Fibroblast of upper back skin (primary cell): ENCODE measurements at regions not wholly inside any gene's neighbourhood (a gene's known extent, or its start where the extent isn't known, plus 50 kb on each side); places are given as distances from the start of the nearest gene placed in this dataset.
"Not testable (repeated sequence)": the region's sequence is repeated elsewhere in the genome, so short reads cannot be mapped to it uniquely, and the experiment has no call there.

Experiments used
- DNase-seq: peaks from one replicate; pipeline ENCODE4 v3.0.0-alpha.2; 2013

DNA sequence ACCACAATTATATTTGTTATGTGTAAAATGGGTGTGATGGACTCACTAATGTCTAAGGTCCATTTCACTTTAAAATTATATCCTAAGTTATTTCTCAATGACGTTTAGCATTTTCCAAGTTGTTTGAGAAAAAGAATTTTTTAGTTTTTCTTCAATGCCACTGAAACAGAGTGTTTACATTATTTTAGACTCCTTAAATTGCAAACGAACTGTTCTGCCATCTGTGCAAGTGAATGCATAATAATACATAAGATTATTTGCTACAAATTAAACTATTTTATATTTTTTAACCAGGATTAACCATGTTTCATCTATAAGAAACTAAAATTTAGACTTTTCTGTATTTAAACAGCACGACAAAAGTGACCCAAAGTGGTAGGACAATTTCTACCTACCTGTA, 425.4 kb downstream of the NDFIP2 start:
- DNase-seq = no peak

DNA sequence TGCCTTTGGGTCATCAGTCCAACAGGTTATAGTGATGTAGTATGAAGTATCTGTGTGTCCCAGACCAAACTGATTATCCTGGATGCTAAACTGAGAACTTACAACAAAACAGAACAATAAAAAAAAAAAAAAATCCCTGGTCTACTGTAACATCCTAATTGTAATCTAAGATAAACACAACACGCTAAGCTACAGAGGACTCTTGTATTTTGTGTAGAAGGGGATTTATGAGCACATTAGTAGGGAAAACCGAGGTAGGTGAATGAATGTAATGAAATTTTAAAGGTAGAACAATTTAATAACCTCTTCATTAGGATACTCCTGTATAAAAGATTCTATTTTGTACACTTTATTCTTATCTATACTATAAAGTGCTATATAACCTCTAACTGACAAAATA, 424.1 kb downstream of the NDFIP2 start:
- no peak for DNase-seq

GRCh38 chr13:79904581-79904980, 423.6 kb downstream of the NDFIP2 start:
- DNase-seq = no peak

GRCh38 chr13:79901336-79901735, 420.4 kb downstream of the NDFIP2 start:
- peak; percentile 43 for DNase-seq

GRCh38 chr13:79900356-79900755, 419.4 kb downstream of the NDFIP2 start:
- DNase-seq = no peak

GRCh38 chr13:79898996-79899395, 418.0 kb downstream of the NDFIP2 start:
- DNase-seq = no peak

DNA sequence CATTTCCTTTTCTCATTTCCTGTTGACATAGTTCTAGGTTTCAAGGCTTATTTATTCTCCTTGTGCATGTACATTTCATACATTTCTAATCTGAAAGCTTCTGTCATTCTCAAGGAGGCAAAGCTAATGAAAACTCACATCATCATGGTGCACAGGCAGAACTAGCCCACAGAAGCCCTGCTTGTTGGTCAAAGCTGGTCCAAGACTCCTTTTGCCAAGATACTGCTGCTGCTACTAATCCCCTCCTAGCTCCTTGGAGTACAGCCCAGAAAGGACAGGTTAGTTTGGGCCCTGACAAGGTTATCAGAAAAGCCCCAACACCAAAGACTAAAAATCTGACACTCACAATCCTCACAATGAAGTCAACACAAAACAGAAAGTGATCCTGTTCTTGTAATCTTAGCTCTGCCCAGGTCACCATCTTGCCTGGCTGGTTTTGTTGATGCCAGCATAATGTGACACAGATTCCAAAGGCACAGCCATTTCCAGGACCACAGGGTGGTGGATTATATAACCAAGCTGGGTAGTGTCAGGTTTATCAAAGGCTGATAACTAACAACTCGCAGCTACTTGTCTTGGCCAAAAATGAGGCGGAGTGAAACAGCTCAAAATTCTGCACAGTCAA, 417.4 kb downstream of the NDFIP2 start:
- DNase-seq = no peak

DNA sequence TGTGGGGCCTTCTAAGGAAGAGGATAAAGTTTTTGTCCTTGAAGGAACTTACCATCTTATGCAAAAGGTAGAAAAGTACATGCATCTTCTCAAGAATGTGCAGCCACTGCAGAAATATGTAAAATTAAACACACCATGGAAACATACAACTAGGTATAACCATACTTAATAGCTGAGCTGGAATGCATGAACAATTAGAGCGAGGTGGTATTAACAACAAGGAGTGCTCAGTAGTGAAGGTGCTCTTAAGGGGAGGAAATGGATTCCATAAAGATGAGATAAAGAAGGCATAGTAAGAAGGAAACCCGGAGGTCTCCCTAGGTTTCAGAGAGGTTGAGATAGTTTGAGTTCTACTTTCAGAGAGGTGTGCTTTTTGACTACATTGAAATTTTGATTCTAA, 415.9 kb downstream of the NDFIP2 start:
- DNase-seq = no peak

DNA sequence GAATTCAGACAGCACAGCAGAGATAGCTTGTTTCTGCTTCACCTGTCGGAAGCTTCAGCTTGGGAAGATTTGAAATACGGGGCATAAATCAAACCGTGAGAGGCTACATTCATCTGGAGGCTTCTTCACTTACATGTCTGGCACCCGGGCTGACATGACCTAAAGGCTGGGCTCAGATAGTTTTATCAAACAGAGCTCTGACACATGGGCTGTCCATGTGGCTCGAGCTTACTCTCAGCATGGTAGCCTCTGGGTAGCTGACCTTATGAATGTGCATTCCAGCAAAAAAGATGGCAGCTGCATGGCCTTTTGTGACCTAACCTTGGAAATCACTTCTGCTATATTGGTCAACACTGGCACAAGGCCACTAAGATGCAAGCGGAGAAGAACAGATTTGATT, 414.5 kb downstream of the NDFIP2 start:
- no peak for DNase-seq

DNA sequence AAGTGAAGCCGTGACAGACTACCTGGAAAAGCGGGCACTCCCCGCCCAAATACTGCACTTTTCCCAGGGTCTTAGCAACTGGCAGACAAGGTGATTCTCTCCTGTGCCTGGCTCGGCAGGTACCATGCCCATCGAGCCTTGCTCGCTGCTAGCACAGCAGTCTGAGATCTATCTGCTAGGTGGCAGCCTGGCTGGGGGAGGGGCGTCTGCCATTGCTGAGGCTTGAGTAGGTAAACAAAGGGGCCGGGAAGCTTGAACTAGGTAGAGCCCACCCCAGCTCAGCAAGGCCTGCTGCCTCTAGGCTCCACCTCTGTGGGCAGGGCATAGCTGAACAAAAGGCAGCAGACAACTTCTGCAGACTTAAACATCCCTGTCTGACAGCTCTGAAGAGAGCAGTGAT, 406.3 kb downstream of the NDFIP2 start:
- not testable (repeated sequence) for DNase-seq

DNA sequence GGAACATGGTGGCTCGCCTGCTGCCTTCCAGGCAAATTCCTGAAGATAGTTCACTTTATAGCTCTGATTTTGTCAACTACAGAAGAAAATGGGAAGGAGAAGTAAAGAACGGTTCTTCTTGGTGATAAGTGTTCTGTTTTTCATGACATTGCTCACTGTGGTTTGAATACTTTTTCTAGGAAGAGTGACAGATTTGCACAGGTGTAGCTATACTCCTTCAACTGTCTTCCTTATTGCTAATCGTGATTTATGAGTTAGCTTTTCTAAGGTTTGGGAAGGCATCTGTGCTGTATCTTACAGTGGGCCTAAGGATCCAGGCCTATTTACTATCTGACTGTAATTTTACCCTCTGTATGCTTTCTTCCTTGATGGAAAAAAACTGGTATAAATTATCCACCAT, 405.6 kb downstream of the NDFIP2 start:
- DNase-seq = no peak

DNA sequence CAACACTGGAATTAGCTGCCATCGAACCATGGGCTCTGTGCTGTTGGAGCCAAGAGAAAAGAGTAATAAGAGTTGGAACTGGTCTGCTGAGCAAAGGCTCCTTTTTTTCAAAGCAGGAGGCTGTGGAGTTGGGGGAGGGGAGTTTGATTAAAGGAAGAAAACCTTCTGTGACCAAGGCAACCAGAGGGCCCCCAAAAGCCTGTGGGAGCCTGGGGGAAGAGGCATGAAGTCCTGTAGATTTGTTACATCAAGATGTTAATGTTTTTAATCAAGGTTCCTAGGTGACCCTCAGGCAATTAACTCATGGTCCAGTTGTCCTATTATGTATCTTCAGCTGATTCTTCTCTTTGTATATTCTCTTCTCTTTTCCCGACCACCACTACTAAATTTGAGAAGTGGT, 403.9 kb downstream of the NDFIP2 start:
- no peak for DNase-seq

DNA sequence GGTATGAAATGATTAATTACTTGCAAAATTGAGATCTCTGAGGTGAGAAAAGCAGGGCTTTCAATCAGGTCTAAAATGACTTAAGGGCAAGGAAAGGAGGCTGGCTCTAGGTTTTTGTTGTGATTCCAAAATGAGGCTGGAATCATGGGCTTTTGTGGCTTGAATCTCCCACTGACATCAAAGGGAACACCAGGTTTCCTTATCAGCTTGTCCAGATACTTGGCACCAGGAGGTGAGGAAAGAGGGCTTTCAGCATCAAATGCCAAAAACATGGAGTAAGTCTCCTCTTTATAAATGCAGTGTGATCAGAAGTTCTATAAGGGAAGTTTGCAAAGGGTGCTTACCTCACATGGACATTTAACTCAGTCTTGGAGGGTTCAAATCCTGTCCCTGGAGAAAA, 402.3 kb downstream of the NDFIP2 start:
- DNase-seq = no peak

DNA sequence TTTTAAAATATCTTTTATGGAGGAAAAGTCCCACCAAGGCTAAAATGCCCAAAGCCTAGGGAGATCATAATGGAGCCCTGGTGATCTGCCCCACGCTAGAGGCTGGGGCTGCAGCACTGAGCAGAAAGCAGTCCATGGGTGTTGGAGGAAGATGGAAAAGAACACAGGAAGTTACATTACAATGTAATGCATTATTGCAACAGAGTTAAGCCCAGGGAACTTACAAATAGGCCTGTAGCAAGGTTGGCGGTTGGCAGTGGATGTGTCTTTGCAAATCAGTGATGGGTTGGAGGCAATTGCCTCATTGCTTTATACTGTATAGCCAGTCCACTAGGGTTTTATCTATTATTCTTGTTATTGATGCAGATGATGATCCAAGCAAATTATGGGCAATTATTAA, 399.9 kb downstream of the NDFIP2 start:
- no peak for DNase-seq

DNA sequence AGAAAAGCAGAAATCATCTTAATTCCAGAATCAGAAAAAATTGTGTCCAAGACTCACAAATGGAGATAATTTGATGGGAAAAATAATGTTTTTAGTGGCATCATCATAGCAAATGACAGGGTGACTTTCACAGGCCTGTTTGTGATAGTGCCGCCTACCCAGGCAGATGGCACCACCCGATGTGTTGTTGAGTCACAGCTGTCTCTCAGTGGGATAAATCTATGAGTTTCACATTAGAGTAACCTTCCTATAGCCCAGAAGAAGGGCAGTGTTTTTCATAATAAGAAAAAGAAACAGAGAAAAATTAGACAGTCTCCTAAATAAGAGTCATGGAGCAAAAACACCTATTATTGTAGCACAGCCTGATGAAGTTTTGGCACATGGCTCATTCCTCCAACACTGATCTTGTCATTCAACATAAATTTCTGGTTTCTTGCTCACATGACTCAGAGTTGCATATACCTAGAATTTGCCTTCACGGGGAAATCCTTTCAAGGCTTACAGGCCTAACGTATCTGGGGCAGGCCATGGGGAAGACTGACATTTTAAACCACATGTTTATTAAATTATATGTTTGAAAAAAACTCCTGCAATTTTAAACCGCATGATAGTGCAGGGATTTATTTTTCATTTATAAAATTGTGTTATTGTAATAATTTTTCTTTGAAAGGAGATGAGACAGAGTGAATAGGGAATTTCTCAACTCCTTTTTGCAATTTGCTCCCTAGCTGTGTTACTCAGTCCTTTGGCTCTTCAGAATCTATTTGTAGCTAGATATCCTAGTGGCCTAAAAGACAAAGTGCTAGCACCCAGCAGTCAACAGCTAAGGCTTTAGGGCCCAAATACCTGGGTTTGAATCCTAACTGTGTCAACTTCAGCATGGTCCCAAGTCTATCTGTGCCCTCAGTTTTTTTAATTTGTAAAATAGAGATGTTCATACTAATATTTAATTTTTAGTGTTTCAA, 393.7 kb downstream of the NDFIP2 start:
- peak; percentile 58 for DNase-seq

- no peak for DNase-seq
Measured at GRCh38 chr13:79871594-79871993, 390.6 kb downstream of the NDFIP2 start.

DNA sequence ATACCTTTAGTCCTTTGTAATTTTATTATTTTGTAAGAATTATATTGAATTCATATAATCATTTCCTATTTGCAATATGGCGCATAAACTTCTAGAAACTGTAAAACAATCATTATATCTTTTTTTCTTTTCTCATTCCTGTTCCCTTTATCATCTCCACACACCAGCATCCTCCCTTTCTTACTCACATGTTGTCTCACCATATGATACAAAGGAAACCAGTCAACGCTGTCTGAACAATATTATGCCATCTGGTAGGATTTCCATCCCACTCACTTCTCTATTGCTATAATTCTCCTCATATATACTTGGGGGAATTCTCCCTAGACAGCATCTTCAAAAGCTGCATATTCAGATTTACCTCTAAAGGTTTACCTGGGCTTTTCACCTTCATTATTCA, 389.8 kb downstream of the NDFIP2 start:
- peak; percentile 9 for DNase-seq

- DNase-seq = peak; percentile 39
Measured at GRCh38 chr13:79870123-79870522, 389.2 kb downstream of the NDFIP2 start.

GRCh38 chr13:79869326-79869725, 388.4 kb downstream of the NDFIP2 start:
- DNase-seq = no peak

- DNase-seq = peak; percentile 58
Measured at GRCh38 chr13:79867254-79867653, 386.3 kb downstream of the NDFIP2 start.

- no peak for DNase-seq
Measured at GRCh38 chr13:79866436-79866835, 385.5 kb downstream of the NDFIP2 start.

GRCh38 chr13:79862515-79862914, 381.6 kb downstream of the NDFIP2 start:
- no peak for DNase-seq

- no peak for DNase-seq
Measured at GRCh38 chr13:79861731-79862130, 380.8 kb downstream of the NDFIP2 start.

GRCh38 chr13:79860791-79861190, 379.8 kb downstream of the NDFIP2 start:
- no peak for DNase-seq
